Natural killer cell (primary cell): ENCODE measurements at regions not wholly inside any gene's neighbourhood (a gene's known extent, or its start where the extent isn't known, plus 50 kb on each side); places are given as distances from the start of the nearest gene placed in this dataset.
A peak's percentile ranks its signal among the peaks of the same experiment; 100 is the strongest.
"Not testable (repeated sequence)": the region's sequence is repeated elsewhere in the genome, so short reads cannot be mapped to it uniquely, and the experiment has no call there.

Experiments
- ATAC-seq, 3 donors: fragments of 150-1000 bp in 2 of 3; fragments of 200-7000 bp in 1 of 3; cut with Tn5 transposase; 1 replicate in 1 of 3; 2 replicates in 2 of 3; pipeline ENCODE4 v1.10.0; 2021; ENCODE audit warnings: mild to moderate bottlenecking in 2 of 3, moderate library complexity in 2 of 3
- DNase-seq, 2 donors: peaks; one replicate each; pipeline versions ENCODE4 v3.0.0 to v3.0.0-alpha.2; 2013 to 2021; ENCODE audit warnings: mixed read lengths in 1 of 2
- H3K27ac ChIP-seq: one replicate; pipeline ENCODE4 v1.5.1; 2013; ENCODE audit warnings: mild to moderate bottlenecking, low read length
- H3K27me3 ChIP-seq: one replicate; pipeline ENCODE4 v1.6.1; 2013; ENCODE audit warnings: low read length; ENCODE audit not compliant: control insufficient read depth, insufficient read depth
- H3K36me3 ChIP-seq: one replicate; pipeline ENCODE4 v1.6.1; 2013; ENCODE audit warnings: low read length; ENCODE audit not compliant: control insufficient read depth, insufficient read depth
- H3K4me1 ChIP-seq: one replicate; pipeline ENCODE4 v1.6.1; 2013; ENCODE audit warnings: low read length; ENCODE audit not compliant: control insufficient read depth, insufficient read depth
- H3K4me3 ChIP-seq: one replicate; pipeline ENCODE4 v1.5.1; 2013; ENCODE audit warnings: low read length
- H3K9me3 ChIP-seq: one replicate; pipeline ENCODE4 v1.6.1; 2013; ENCODE audit warnings: low read length; ENCODE audit not compliant: control insufficient read depth, insufficient read depth
- H3K27ac Mint-ChIP-seq, 2 donors: one replicate each; pipeline ENCODE4 v1.8.0; 2022; ENCODE audit warnings: mild to moderate bottlenecking in 2 of 2, mixed read lengths in 2 of 2, moderate library complexity in 1 of 2
- H3K27me3 Mint-ChIP-seq, 2 donors: one replicate each; pipeline ENCODE4 v1.8.0; 2022; ENCODE audit warnings: low read depth in 2 of 2, mixed read lengths in 2 of 2
- H3K36me3 Mint-ChIP-seq: one replicate; pipeline ENCODE4 v1.8.0; 2022; ENCODE audit warnings: mixed read lengths
- H3K4me1 Mint-ChIP-seq, 2 donors: one replicate each; pipeline ENCODE4 v1.8.0; 2022; ENCODE audit warnings: mixed read lengths in 2 of 2
- H3K4me3 Mint-ChIP-seq: one replicate; pipeline ENCODE4 v1.8.0; 2022; ENCODE audit warnings: mild to moderate bottlenecking, moderate library complexity, mixed read lengths
- H3K9me3 Mint-ChIP-seq, 2 donors: one replicate each; pipeline ENCODE4 v1.8.0; 2022; ENCODE audit warnings: mixed read lengths in 2 of 2
- CTCF ChIP-seq: fragments of 200-600 bp; IDR thresholded peaks from one replicate; pipeline ENCODE4 v1.8.0; 2022; ENCODE audit warnings: antibody characterized with exemption
- WGBS: methylation state at CpG from one replicate; pipeline ENCODE4 v1.1.7; 2013; ENCODE audit warnings: missing lambda C conversion rate; ENCODE audit not compliant: insufficient coverage; 5-methylcytosine and 5-hydroxymethylcytosine counted together
- intact Hi-C: fragments of 100-400 bp; cut with micrococcal nuclease; formaldehyde crosslinking; loops from one replicate; pipeline ENCODE4 v1.14.2; 2022

GRCh38 chr2:118425191-118425590, 336.9 kb downstream of the INSIG2 start:
- Mint-ChIP-seq H3K27me3 (no peaks in the 10 kb centered on the region), H3K36me3 (no peaks in the 10 kb centered on the region), H3K4me1 (no peaks in the 10 kb centered on the region), H3K27ac (no peak overlapping the region), H3K4me3 (no peak overlapping the region), H3K9me3 (peaks cover 2 to 3% of the 10 kb centered on the region in 2 donors)
- intact Hi-C loops = no loop called here
- ATAC-seq = no peak
- 81% methylated on average over 4 of the region's 5 CpGs for WGBS
- no peak for TF ChIP-seq CTCF
- no peaks in the 10 kb centered on the region for H3K4me1 ChIP-seq
- H3K9me3 ChIP-seq = no peaks in the 10 kb centered on the region
- no peak overlapping the region for H3K27ac ChIP-seq
- no peak for DNase-seq
- H3K4me3 ChIP-seq = no peak overlapping the region
- H3K36me3 ChIP-seq = no peaks in the 10 kb centered on the region
- H3K27me3 ChIP-seq = no peaks in the 10 kb centered on the region

GRCh38 chr2:118423776-118424175, 335.5 kb downstream of the INSIG2 start:
- no peaks in the 10 kb centered on the region for H3K4me1 Mint-ChIP-seq
- peaks cover 2 to 3% of the 10 kb centered on the region in 2 donors for H3K9me3 Mint-ChIP-seq
- intact Hi-C loops = no loop called here
- peak in 1 of 3 donors; percentile 27 for ATAC-seq
- peaks cover 0 to 2% of the 10 kb centered on the region in 2 donors for H3K27me3 Mint-ChIP-seq
- Histone ChIP-seq H3K27me3 (no peaks in the 10 kb centered on the region), H3K4me3 (no peak overlapping the region), H3K36me3 (no peaks in the 10 kb centered on the region), H3K27ac (no peak overlapping the region), H3K9me3 (no peaks in the 10 kb centered on the region), H3K4me1 (no peaks in the 10 kb centered on the region)
- no peaks in the 10 kb centered on the region for H3K36me3 Mint-ChIP-seq
- H3K27ac Mint-ChIP-seq = no peak overlapping the region
- no peak for TF ChIP-seq CTCF
- 89% methylated on average over 4 of the region's 4 CpGs for WGBS
- H3K4me3 Mint-ChIP-seq = no peak overlapping the region
- no peak for DNase-seq

- no peaks in the 10 kb centered on the region for H3K36me3 ChIP-seq
- H3K27me3 ChIP-seq = no peaks in the 10 kb centered on the region
- TF ChIP-seq CTCF = no peak
- Mint-ChIP-seq H3K4me1 (no peaks in the 10 kb centered on the region), H3K9me3 (peaks cover 2 to 5% of the 10 kb centered on the region in 2 donors), H3K4me3 (no peak overlapping the region), H3K27me3 (peaks cover 0 to 2% of the 10 kb centered on the region in 2 donors), H3K27ac (no peak overlapping the region), H3K36me3 (no peaks in the 10 kb centered on the region)
- H3K4me3 ChIP-seq = no peak overlapping the region
- no peaks in the 10 kb centered on the region for H3K9me3 ChIP-seq
- ATAC-seq (no peak), DNase-seq (no peak)
- intact Hi-C loops = no loop called here
- no peak overlapping the region for H3K27ac ChIP-seq
- no peaks in the 10 kb centered on the region for H3K4me1 ChIP-seq
- whole genome bisulfite sequencing = 92% methylated on average over 1 of the region's 3 CpGs
These were observed 333.4 kb downstream of the INSIG2 start for GRCh38 chr2:118421648-118422047.

GRCh38 chr2:118417406-118418120, 329.3 kb downstream of the INSIG2 start:
- Mint-ChIP-seq H3K4me3 (no peak overlapping the region), H3K27me3 (peaks cover 0 to 2% of the 10 kb centered on the region in 2 donors), H3K4me1 (no peaks in the 10 kb centered on the region), H3K9me3 (peaks cover 2 to 5% of the 10 kb centered on the region in 2 donors), H3K27ac (no peak overlapping the region), H3K36me3 (no peaks in the 10 kb centered on the region)
- DNase-seq = no peak
- H3K9me3 ChIP-seq = no peaks in the 10 kb centered on the region
- no peak overlapping the region for H3K4me3 ChIP-seq
- H3K27me3 ChIP-seq = no peaks in the 10 kb centered on the region
- H3K4me1 ChIP-seq = no peaks in the 10 kb centered on the region
- WGBS = 74% methylated on average over 3 of the region's 3 CpGs
- intact Hi-C loops = no loop called here
- ATAC-seq = no peak
- no peaks in the 10 kb centered on the region for H3K36me3 ChIP-seq
- no peak overlapping the region for H3K27ac ChIP-seq
- TF ChIP-seq CTCF = no peak

GRCh38 chr2:118415186-118415585, 326.9 kb downstream of the INSIG2 start:
- H3K27me3 Mint-ChIP-seq, H3K27ac ChIP-seq, H3K4me3 ChIP-seq, H3K4me1 Mint-ChIP-seq, DNase-seq, H3K9me3 Mint-ChIP-seq, H3K4me1 ChIP-seq, H3K27me3 ChIP-seq, H3K27ac Mint-ChIP-seq, H3K4me3 Mint-ChIP-seq, H3K36me3 Mint-ChIP-seq, ATAC-seq, H3K36me3 ChIP-seq, intact Hi-C loops, H3K9me3 ChIP-seq: not testable (repeated sequence)
- 100% methylated on average over 1 of the region's 1 CpG for WGBS
